NCI-H446 treated with DMSO at 0.1 percent for 48 hours (cell line): ENCODE measurements at regions not wholly inside any gene's neighbourhood (a gene's known extent, or its start where the extent isn't known, plus 50 kb on each side); places are given as distances from the start of the nearest gene placed in this dataset.

Experiments used
- DNase-seq: peaks from one replicate; lab custom pipeline; 2025; lab: John Stamatoyannopoulos, UW

GRCh38 chr4:52234561-52235440 is 183.7 kb downstream of the SPATA18 start:
- DNase-seq = peak; percentile 54

- no peak for DNase-seq
Observed at GRCh38 chr4:52235552-52236201, 184.6 kb downstream of the SPATA18 start.

- DNase-seq = no peak
Observed at GRCh38 chr4:52241916-52242315, 190.8 kb downstream of the SPATA18 start.

GRCh38 chr4:52243367-52243766 is 192.3 kb downstream of the SPATA18 start:
- DNase-seq = no peak

- DNase-seq = no peak
Observed at GRCh38 chr4:52244103-52244775, 193.1 kb downstream of the SPATA18 start.

GRCh38 chr4:52244848-52245247 is 193.7 kb downstream of the SPATA18 start:
- peak; percentile 87 for DNase-seq

- DNase-seq = no peak
Observed at GRCh38 chr4:52246827-52247226, 195.7 kb downstream of the SPATA18 start.

GRCh38 chr4:52247941-52248340 is 196.8 kb downstream of the SPATA18 start:
- DNase-seq = no peak

GRCh38 chr4:52248820-52249219 is 197.7 kb downstream of the SPATA18 start:
- peak; percentile 3 for DNase-seq

- DNase-seq = no peak
Observed at GRCh38 chr4:52249581-52249980, 198.5 kb downstream of the SPATA18 start.

GRCh38 chr4:52250154-52250553 is 199.1 kb downstream of the SPATA18 start:
- peak; percentile 91 for DNase-seq

- no peak for DNase-seq
Observed at GRCh38 chr4:52251864-52252263, 200.8 kb downstream of the SPATA18 start.

- DNase-seq = no peak
Observed at GRCh38 chr4:52253025-52253424, 201.9 kb downstream of the SPATA18 start.

- DNase-seq = no peak
Observed at GRCh38 chr4:52256522-52256921, 205.4 kb downstream of the SPATA18 start.

- no peak for DNase-seq
Observed at GRCh38 chr4:52259978-52260377, 208.9 kb downstream of the SPATA18 start.

- no peak for DNase-seq
Observed at GRCh38 chr4:52260514-52261210, 209.6 kb downstream of the SPATA18 start.

GRCh38 chr4:52263607-52264006 is 212.5 kb downstream of the SPATA18 start:
- peak; percentile 93 for DNase-seq

GRCh38 chr4:52265781-52266525 is 214.8 kb downstream of the SPATA18 start:
- no peak for DNase-seq

- DNase-seq = peak; percentile 43
Observed at GRCh38 chr4:52266537-52267137, 215.5 kb downstream of the SPATA18 start.

- no peak for DNase-seq
Observed at GRCh38 chr4:52269761-52270160, 218.7 kb downstream of the SPATA18 start.

GRCh38 chr4:52273885-52274284 is 222.8 kb downstream of the SPATA18 start:
- no peak for DNase-seq
